ENCODE measurements at regions not wholly inside any gene's neighbourhood (a gene's known extent, or its start where the extent isn't known, plus 50 kb on each side); places are given as distances from the start of the nearest gene placed in this dataset.

DNA sequence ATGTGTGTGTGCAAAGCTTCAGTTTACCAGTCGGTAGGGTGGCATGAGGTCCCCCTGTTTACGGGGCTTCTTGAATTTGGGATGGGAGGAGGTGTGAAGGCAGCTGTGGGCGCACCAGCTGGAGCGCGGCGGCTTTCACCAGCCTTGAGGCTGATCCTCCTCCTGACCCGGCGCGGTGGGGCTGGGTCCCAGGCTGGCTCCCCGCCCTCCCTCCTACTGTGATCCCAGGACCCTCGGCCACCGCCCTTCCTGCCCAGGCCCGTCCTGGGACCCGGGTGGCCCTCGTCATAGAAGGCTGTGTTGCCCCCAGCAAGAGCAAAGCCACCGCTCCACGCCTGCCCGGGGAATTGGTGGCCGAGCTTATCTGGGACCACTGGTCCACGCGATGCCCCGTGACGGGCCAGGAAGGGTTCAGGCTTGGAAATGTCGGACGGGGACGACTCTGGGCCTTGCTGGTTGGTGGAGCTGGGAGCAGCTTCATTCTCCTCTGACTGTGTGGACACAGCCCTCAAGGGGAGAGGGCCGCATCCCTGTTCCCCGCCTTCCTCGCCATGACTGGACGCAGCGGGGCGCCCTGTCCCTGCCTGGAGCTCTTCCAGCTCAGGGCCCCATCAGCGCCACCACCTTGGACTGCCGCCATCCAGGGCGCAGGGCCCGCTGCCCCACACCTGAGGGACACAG, 271.1 kb upstream of the IRX1 start (continued):
- TF ChIP-seq CHD7 (IDR thresholded peaks at IDR 0.05; ENCODE audit: insufficient replicate concordance, low read length) (no peak), MAX (IDR thresholded peaks at IDR 0.05) (peak; percentile 26; the same call in 1 of the 2 replicates), NRF1 (IDR thresholded peaks at IDR 0.05; ENCODE audit: low read depth, low read length) (no peak), RAD21 (IDR thresholded peaks at IDR 0.05 in 1 of 2, conservative IDR thresholded peaks at IDR 0.05 in 1 of 2; ENCODE audit: low read depth in 2 of 2, low read length in 2 of 2) (peak in 1 of 2 experiments; percentile 18; a peak in 2 of 4 replicates), RXRA (IDR thresholded peaks at IDR 0.05; ENCODE audit: insufficient read depth, low read depth, low read length) (no peak), PHF8 (conservative IDR thresholded peaks at IDR 0.05; ENCODE audit: low read depth, low read length) (no peak), RFX5 (IDR thresholded peaks at IDR 0.05; ENCODE audit: borderline replicate concordance, low read depth, low read length) (no peak), BCL11A (IDR thresholded peaks at IDR 0.05; ENCODE audit: low read depth in 2 of 2, low read length in 2 of 2) (no peak), TAF7 (optimal IDR thresholded peaks at IDR 0.05; ENCODE audit: borderline replicate concordance, low read depth, low read length) (no peak), CBX8 (IDR thresholded peaks at IDR 0.05; ENCODE audit: borderline replicate concordance, low read depth, low read length) (no peak)
